Ovary (tissue), 3 donors: ENCODE measurements at regions not wholly inside any gene's neighbourhood (a gene's known extent, or its start where the extent isn't known, plus 50 kb on each side); places are given as distances from the start of the nearest gene placed in this dataset.

Experiments
- EP300 ChIP-seq: sonication (generic); formaldehyde crosslinking; IDR thresholded peaks from one replicate; pipeline ENCODE4 v1.6.1; 2017; ENCODE audit warnings: antibody characterized with exemption
- POLR2A ChIP-seq: fragments of 450-650 bp; IDR thresholded peaks from one replicate; pipeline ENCODE4 v1.6.1; 2017; ENCODE audit warnings: antibody characterized with exemption, mild to moderate bottlenecking, moderate library complexity
- TF ChIP-seq, protein P1 (sequence below), 3 donors: fragments of 450-650 bp in 2 of 3; fragments of 200-600 bp in 1 of 3; IDR thresholded peaks; one replicate each; pipeline versions ENCODE4 v1.5.1 to v1.8.0; 2016 to 2022; ENCODE audit warnings: antibody characterized with exemption in 3 of 3, mild to moderate bottlenecking in 1 of 3
- donor health status: DM: no; HTN: no; CAD: no.

DNA sequence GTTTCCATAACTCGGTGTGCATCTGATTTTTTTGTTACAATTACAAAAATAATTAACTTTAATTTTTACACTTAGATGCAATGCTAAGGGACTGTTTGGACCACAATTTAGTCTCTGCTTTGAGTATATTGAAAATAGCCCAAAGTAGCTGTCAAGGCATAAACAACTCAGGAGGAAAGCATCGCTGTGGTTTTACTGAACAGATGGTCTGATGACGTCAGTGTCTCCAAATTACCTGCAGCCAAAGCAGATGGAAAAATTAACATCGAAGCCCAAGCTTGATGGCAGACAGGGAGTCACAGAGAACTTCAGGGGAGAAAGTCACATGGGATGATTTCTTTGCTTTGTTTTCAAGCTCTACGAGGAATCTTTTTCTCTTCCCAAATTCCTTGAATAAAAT lies 83.1 kb upstream of the PLCL2 start:
- TF ChIP-seq, protein P1, sequence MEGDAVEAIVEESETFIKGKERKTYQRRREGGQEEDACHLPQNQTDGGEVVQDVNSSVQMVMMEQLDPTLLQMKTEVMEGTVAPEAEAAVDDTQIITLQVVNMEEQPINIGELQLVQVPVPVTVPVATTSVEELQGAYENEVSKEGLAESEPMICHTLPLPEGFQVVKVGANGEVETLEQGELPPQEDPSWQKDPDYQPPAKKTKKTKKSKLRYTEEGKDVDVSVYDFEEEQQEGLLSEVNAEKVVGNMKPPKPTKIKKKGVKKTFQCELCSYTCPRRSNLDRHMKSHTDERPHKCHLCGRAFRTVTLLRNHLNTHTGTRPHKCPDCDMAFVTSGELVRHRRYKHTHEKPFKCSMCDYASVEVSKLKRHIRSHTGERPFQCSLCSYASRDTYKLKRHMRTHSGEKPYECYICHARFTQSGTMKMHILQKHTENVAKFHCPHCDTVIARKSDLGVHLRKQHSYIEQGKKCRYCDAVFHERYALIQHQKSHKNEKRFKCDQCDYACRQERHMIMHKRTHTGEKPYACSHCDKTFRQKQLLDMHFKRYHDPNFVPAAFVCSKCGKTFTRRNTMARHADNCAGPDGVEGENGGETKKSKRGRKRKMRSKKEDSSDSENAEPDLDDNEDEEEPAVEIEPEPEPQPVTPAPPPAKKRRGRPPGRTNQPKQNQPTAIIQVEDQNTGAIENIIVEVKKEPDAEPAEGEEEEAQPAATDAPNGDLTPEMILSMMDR (IDR thresholded peaks at IDR 0.05) = no peak
- TF ChIP-seq EP300 = no peak
- TF ChIP-seq POLR2A = no peak
